Stimulated activated CD4-positive, alpha-beta T cell treated with anti-CD3 and anti-CD28 coated beads, Interleukin-4, amount 100 ng/mL, for 4 hours (primary cell): ENCODE measurements at regions not wholly inside any gene's neighbourhood (a gene's known extent, or its start where the extent isn't known, plus 50 kb on each side); places are given as distances from the start of the nearest gene placed in this dataset.
"Not testable (repeated sequence)": the region's sequence is repeated elsewhere in the genome, so short reads cannot be mapped to it uniquely, and the experiment has no call there.

ENCODE experiments used
- DNase-seq, 2 experiments: peaks; one replicate each; pipeline ENCODE4 v3.0.0-alpha.2; 2020

- DNase-seq: not testable (repeated sequence)
These were observed 78.3 kb upstream of the EED start for GRCh38 chr11:86166287-86166686.

DNA sequence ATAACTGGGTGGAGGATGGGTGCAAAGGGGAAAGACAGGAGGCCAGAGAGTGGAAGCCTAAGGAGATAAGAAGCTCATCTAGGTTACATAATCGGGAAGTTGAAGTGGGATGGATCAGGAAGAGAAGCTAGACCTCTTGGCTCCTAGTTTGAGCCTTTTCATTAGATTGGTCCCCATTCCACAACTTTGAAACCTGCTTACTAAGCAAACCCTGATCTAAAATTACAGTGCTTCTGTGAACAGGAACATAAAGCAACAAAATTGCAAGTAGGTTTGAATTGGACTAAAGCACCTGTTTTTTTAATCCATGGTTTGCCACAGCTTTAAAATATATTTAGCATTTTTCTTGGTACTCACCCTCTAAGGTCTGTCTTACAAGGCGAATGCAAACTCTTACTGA, 80.4 kb upstream of the EED start:
- no peak for DNase-seq

DNA sequence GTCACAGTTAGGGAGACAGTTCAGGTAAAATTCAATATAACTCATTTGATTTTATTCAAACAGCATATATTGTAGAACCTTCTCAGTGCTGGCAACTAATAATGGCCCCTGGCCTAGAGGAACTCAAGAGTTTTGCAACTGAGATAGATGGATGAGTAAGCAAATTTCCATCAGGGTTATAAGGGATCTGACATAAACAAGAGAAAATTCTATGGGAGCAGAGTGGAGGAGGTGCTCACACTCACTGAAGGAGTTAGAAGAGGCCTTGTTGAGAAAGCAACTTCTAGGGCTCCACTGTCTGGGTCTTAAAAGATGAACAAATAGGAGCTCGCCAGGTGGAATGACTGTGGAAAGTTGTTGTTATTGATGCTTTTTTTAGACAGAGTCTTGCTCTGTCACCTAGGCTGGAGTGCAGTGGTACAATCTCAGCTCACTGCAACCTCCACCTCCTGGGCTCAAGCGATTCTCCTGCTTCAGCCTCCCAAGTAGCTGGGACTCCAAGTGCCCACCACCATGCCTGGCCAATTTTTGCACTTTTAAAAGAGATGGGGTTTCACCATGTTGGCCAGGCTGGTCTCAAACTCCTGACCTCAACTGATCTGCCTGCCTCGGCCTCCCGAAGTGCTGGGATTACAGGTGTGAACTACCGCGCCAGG, 81.2 kb upstream of the EED start:
- not testable (repeated sequence) for DNase-seq

DNA sequence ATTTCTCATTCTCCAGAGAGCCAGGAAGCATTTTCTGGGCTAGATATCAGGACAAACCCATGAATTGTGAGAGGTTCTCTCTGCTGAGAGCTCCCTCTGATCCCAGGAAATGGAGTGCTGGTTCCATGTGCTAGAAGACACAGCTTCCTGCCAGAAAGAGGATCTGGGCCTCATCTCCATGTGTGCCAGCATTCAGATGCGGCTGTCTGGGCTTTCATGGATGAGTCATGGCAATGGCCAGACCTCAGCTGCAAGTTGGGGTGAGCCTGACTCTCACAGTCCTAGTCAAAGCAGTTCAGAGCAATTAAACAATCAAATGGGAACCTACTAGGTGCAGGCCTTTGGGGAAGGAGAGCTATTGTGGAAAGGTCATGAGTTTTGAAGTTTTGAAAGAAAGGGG, 82.3 kb upstream of the EED start:
- no peak for DNase-seq

GRCh38 chr11:86161837-86162236, 82.7 kb upstream of the EED start:
- no peak for DNase-seq

- DNase-seq: no peak
These were observed 83.2 kb upstream of the EED start for GRCh38 chr11:86161336-86161735.

DNA sequence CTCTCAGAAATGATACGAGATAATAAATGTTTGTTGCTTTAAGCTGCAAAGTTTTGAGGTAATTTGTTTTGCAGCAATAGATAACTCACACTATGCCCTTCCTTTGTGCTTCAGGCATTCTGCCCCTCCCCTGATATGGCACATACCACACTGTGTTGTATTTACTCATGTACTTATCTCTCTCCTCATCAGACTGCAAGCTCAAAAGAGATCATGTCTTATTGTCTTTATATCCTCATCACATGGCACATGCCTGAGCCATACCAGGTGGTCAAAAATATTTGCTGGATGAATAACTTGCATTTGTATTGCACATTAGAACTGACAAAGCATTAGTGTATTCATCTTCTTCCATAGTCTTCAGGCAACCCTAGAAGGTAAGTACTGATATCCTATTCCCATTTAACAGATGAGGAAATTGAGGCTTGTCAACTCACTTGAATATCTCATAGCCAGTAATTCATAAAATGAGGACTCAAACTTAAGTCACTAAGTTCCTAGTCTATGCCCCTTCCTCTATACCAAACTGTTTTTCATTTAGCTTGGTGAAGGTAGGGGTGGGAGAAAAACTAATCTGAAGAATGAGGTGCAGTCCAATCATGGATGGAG, 83.9 kb upstream of the EED start:
- DNase-seq: no peak

DNA sequence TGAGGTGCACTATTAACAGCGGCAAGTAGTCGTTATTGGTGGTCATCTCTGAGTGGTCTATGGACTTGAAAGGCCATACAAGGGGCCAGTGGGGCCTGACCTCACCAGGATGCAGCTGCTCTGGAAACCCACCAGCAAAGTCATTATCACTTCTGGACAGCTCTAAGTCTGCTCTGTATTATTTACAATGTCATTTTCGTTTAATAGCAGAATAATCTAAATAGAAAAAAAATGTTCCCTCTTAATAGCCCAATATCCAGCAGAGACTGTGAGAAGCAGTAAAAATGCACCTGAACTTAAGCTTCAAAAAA, 85.0 kb upstream of the EED start:
- no peak for DNase-seq

GRCh38 chr11:86158704-86159580, 85.6 kb upstream of the EED start:
- no peak for DNase-seq

GRCh38 chr11:86157797-86158378, 86.7 kb upstream of the EED start:
- no peak for DNase-seq

GRCh38 chr11:86156397-86156955, 87.6 kb upstream of the PICALM start:
- no peak for DNase-seq

- no peak for DNase-seq
These were observed 86.4 kb upstream of the PICALM start for GRCh38 chr11:86155200-86155844.

DNA sequence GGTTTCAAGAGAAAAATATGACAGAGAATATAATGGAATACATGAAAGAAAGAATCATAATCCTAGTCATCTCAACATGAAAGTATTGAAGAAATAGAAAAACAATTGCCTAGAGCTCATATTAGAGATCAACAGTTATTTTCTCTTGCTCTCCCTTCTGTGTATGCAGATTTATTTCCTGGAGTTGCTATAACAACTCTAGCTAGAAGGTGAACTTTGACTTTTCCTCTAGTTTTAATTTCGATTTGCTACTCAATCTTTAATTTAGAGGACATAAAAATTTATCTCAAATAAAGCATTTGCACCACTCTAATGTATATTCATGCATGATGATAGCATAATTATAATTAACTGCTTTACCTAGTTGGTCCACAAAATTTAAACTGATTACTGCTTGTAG, 84.6 kb upstream of the PICALM start:
- DNase-seq: no peak

- no peak for DNase-seq
These were observed 84.0 kb upstream of the PICALM start for GRCh38 chr11:86152901-86153300.

DNA sequence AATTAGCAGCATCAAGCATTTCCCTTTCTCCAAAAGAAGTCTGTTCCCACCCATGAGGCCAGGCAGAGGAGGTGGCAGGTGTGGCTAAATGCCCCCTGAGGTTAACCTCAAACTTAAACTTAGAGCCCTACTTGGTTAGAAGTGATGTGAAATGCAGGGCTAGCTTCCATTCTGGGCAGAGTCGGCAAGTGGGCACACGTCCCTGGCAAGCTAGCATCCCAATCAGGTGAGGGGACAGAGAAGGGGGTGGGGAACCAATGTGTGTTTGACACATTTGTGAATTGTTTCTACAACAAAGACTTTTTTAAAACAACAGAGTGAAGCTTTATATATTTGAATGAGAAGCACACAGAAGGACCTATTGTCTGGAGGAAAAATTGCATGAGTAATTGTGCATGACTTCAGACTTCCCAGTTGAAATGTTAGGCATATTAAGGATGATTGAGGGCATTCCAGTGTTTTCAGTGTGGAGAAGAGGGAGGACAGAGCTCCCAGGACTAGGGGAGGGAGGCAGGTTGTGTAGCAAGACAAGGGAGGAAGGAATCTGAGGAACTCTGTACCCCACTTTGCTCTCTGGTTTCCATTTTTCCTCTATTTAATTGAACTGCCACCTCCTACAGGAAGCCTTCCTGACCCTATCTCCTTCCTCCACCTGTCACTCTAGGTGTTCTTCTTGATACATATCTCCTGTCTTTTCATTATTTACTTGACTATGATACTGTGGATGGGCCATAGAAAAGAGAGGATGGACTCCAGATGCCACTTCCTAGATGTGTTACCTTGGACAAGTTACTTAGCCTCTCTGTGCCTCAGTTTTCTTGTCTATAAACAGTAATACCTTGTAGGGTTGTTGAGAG, 83.3 kb upstream of the PICALM start:
- DNase-seq: no peak

DNA sequence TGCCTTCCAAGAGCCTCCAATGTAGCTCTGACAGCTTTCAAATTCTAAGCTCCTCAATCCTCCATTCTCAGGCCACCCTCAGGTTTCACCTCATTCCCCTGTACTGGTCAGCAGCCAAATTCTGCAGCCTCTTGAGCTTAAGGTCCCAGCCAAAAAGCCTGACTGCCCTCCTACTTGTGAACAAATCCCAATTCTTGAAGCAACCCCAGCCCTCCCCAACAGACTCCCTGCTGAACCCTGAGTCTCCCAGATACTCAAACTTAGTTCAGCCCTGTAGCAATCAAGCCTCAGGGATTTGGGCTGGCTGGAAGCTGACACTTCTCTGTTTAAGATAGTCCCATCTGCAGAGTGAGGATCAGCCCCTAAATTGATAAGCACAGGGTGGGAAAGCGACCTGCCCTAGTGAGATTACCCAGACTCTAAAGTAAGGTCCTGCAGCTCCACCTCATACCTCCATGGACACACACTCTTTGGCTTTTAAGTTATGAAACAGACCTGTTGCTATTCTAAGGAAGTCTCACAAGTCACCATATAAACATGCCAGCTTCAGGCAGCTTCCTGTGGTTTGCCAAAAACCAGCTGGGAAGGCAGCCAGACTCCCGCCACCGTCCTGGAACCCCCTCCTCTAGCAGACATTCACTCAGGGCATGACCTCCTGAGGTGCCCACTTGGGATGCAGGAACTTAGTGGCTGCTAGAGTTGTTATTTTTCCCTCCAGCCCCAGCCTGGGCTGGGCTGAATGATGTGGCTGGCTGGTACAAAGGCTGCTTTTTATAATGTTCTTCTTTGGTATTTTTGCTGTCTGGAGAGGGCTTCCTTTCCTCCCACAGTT, 82.5 kb upstream of the PICALM start:
- DNase-seq: no peak

GRCh38 chr11:86150847-86151173, 81.9 kb upstream of the PICALM start:
- DNase-seq: no peak

- no peak for DNase-seq
These were observed 80.9 kb upstream of the PICALM start for GRCh38 chr11:86149792-86150191.

- no peak for DNase-seq
These were observed 79.5 kb upstream of the PICALM start for GRCh38 chr11:86148345-86148747.

DNA sequence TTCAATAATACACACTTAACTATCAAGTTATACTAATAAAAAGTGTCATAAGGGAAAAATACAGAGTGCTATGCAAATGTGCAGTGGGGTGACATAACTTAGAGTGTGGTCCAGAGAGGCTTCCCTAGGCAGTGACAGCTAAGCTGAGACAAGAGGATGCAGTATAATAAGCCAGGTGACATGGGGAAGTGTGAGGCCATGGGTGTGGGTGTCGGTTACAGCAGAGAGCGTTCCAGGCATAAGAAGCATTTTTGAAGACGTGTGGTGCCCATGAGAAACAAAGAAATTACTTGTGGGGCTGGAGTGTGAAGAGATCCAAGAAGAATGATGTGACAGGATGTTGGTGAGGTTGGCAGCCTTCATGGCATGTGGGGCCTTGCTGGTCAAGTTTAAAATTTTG, 78.1 kb upstream of the PICALM start:
- no peak for DNase-seq
